NT2/D1 (cell line): ENCODE measurements at regions not wholly inside any gene's neighbourhood (a gene's known extent, or its start where the extent isn't known, plus 50 kb on each side); places are given as distances from the start of the nearest gene placed in this dataset.

Source experiments
- YY1 ChIP-seq: IDR thresholded peaks from 2 replicates; pipeline ENCODE4 v1.6.1; 2011; ENCODE audit not compliant: insufficient read length, insufficient read depth
- ZNF274 ChIP-seq: IDR thresholded peaks from 2 replicates; pipeline ENCODE4 v1.6.1; 2011; ENCODE audit warnings: mild to moderate bottlenecking, low read depth, low read length

DNA sequence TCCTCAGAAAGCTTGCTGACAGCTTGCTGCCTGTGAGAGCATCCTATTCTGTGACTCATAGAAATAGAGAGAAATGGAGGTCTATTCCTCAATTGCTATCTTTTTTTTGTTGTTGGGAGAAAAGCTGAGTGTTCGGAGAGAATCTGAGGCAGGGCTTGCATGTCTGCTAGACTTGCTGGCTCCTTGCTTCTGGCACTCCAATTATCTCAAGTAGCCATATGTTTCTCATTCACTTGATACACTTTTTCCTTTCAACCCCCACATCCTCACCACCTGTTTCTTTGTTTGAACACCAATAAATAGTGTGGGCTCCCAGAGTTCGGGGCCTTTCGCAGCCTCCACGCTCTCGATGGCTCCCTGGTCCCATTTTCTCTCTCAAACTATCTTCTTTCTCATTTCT, 172.2 kb downstream of the SH2D4B start:
- TF ChIP-seq ZNF274 (no peak), YY1 (no peak)
